ENCODE measurements at regions not wholly inside any gene's neighbourhood (a gene's known extent, or its start where the extent isn't known, plus 50 kb on each side); places are given as distances from the start of the nearest gene placed in this dataset.

- no peak overlapping the region for H3K4me3 ChIP-seq
- no peaks in the 10 kb centered on the region for H3K9me3 ChIP-seq
- TF ChIP-seq CTCF (IDR thresholded peaks at IDR 0.05) (no peak), POLR2A (IDR thresholded peaks at IDR 0.05) (no peak)
- no peak overlapping the region for H3K27ac ChIP-seq
- H3K27me3 ChIP-seq, result no peaks in the 10 kb centered on the region
- DNase-seq (ENCODE audit: low spot score in 2 of 2), result no peak
- no peaks in the 10 kb centered on the region for H3K4me1 ChIP-seq
- no peaks in the 10 kb centered on the region for H3K36me3 ChIP-seq
- intact Hi-C loops (cut with DNase I; ENCODE audit: low total_unique reads), result no loop called here
These were observed 161.6 kb downstream of the NDFIP2 start for GRCh38 chr13:79642596-79642995.

DNA sequence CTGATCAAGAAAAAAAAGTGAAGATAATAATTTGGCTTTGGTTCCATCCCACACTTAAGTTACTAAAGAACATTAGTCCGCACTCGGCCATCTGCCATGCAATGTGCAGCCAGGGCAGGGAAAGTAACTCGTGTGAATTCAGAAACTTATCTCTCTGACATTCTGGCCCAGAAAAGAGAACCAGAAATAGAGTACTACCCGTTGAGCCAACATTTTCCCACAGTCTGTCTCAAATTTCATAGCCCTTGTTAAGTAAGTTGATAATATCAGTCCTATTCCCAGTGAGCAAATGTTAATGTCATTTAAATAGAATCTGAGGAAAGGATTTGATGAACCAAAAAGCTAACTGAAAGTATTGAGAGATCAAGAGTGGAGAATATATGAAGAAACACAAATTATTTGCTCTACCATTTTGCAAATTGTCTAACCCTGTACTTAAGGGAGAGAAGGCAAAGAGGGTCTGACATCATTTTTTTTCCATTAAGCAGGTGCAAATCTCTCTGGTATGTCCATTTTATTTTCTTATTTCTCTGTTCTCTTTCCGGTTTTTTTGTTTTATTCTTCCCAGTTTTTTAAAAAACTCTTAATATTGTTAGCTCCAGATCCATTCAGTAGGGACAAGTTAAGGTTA lies 156.3 kb downstream of the NDFIP2 start:
- Histone ChIP-seq H3K4me1 (no peaks in the 10 kb centered on the region), H3K36me3 (no peaks in the 10 kb centered on the region), H3K4me3 (no peak overlapping the region), H3K27ac (no peak overlapping the region), H3K27me3 (no peaks in the 10 kb centered on the region), H3K9me3 (no peaks in the 10 kb centered on the region)
- TF ChIP-seq POLR2A (IDR thresholded peaks at IDR 0.05), result no peak
- no peak for TF ChIP-seq POLR2AphosphoS5 (IDR thresholded peaks at IDR 0.05)
- TF ChIP-seq CTCF (IDR thresholded peaks at IDR 0.05), result no peak
- DNase-seq (ENCODE audit: low spot score in 2 of 2), result no peak
- intact Hi-C loops (cut with DNase I; ENCODE audit: low total_unique reads), result no loop called here

- DNase-seq (ENCODE audit: low spot score in 2 of 2), result peak in 1 of 2 donors; percentile 65
- Histone ChIP-seq H3K36me3 (no peaks in the 10 kb centered on the region), H3K27ac (peak overlapping the region in 1 of 2 donors; percentile 19), H3K27me3 (no peaks in the 10 kb centered on the region), H3K9me3 (no peaks in the 10 kb centered on the region), H3K4me1 (peaks cover 0 to 3% of the 10 kb centered on the region in 2 donors), H3K4me3 (no peak overlapping the region)
- no peak for TF ChIP-seq POLR2A (IDR thresholded peaks at IDR 0.05)
- TF ChIP-seq CTCF (IDR thresholded peaks at IDR 0.05), result peak in 1 of 3 donors; percentile 39
- TF ChIP-seq POLR2AphosphoS5 (IDR thresholded peaks at IDR 0.05), result no peak
- intact Hi-C loops (cut with DNase I; ENCODE audit: low total_unique reads), result no loop called here
These were observed 150.2 kb downstream of the NDFIP2 start for GRCh38 chr13:79631051-79631659.

DNA sequence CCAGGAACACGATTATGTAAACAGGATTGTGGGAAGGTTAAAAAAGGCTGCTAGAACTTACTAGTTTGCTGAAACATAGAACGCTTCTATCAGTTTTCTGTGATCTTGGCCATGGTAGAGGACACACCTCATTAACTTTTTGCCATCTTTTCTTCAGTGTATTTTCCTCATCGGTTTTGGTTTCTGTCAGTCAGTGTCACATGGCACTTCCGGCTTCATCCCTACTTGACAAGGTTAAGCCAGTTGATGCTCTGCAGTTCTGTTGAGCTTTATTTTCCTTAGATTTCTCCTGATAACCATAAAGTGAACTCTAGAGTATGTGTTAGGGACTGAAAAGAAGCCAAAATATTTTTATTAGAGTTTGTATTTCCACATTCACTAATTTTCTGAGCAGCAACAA lies 147.5 kb downstream of the NDFIP2 start:
- DNase-seq (ENCODE audit: low spot score in 2 of 2), result no peak
- intact Hi-C loops (cut with DNase I; ENCODE audit: low total_unique reads), result no loop called here
- no peaks in the 10 kb centered on the region for H3K27me3 ChIP-seq
- H3K9me3 ChIP-seq, result no peaks in the 10 kb centered on the region
- no peaks in the 10 kb centered on the region for H3K36me3 ChIP-seq
- no peak overlapping the region for H3K4me3 ChIP-seq
- TF ChIP-seq POLR2A (IDR thresholded peaks at IDR 0.05) (no peak), CTCF (IDR thresholded peaks at IDR 0.05) (no peak), POLR2AphosphoS5 (IDR thresholded peaks at IDR 0.05) (no peak)
- peaks cover 0 to 3% of the 10 kb centered on the region in 2 donors for H3K4me1 ChIP-seq
- peak overlapping the region; percentile 12 to 58 for H3K27ac ChIP-seq

GRCh38 chr13:79626924-79627323 lies 146.0 kb downstream of the NDFIP2 start:
- intact Hi-C loops (cut with DNase I; ENCODE audit: low total_unique reads), result no loop called here
- no peak overlapping the region for H3K4me3 ChIP-seq
- TF ChIP-seq POLR2AphosphoS5 (IDR thresholded peaks at IDR 0.05) (no peak), CTCF (IDR thresholded peaks at IDR 0.05) (no peak), POLR2A (IDR thresholded peaks at IDR 0.05) (no peak)

More at GRCh38 chr13:79626924-79627323, 146.0 kb downstream of the NDFIP2 start:
- DNase-seq (ENCODE audit: low spot score in 2 of 2), result no peak
- Histone ChIP-seq H3K9me3 (no peaks in the 10 kb centered on the region), H3K27ac (no peak overlapping the region), H3K36me3 (no peaks in the 10 kb centered on the region), H3K4me1 (peaks cover 0 to 3% of the 10 kb centered on the region in 2 donors), H3K27me3 (no peaks in the 10 kb centered on the region)

Measured in breast epithelium (tissue), 4 donors.